HG03439 (cell line): ENCODE measurements at regions not wholly inside any gene's neighbourhood (a gene's known extent, or its start where the extent isn't known, plus 50 kb on each side); places are given as distances from the start of the nearest gene placed in this dataset.

ENCODE experiments used
- ATAC-seq: cut with Tn5 transposase; IDR thresholded peaks from one replicate; pipeline ENCODE4 v1.9.1; 2021; ENCODE audit warnings: mild to moderate bottlenecking, moderate library complexity; ENCODE audit not compliant: unreplicated experiment

DNA sequence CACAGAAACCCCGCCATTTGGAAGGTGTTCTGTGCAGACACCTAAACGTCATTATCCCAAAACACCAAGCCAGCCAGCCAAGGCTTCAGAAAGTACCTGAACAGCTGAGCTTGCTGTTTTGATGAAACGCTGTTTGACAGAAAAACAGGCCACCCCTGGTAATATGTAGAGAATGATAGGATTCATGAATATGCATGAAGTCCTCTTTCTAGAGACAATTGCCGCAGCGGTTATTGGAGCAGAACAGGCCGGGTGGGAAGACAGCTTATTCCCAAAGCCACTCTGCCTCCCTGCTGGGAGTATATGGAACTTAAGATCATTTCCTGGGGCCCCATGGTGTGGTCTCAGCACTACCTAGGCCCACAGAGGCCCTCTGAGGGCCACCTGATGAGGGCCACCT is 229.5 kb downstream of the UQCRFS1 start:
- ATAC-seq, result no peak

DNA sequence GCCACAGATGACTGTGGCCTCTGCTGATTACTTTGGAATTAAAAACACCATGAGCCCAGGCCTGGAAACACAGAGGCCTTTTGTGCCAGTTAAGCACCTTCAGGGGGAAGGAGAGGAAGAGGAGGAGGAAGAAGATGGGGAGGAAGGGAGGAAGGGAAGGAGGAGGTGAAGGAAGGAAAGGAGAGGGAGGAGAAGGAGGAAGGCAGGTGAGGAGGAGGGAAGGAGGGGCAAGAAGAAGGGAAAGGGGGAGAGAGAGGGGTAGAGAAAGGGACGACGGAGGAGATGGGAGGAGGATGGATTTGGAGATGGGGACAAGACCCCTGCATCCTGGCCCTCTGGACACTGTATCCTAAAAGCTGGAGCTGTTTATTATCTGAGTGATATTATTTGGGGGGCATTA is 231.0 kb downstream of the UQCRFS1 start:
- no peak for ATAC-seq

DNA sequence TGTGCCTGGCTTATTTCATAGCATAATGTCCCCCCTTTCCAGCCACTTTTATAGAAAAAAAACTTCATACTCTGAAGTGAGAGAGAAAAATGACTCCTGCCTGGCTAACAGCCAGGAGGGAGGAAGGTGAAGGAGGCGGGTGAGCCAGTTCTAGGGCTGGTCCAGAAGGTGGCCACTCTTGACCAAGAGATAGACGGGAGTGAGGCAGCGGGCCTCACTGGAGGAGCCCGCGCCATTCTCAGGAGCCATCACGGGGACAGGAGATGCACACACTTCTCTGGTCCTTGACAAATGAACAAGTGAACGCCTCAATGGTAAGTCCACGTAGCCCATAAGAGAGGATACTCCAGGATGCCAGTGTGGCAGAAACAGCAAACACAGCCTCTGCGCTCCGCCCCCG is 231.4 kb downstream of the UQCRFS1 start:
- no peak for ATAC-seq

DNA sequence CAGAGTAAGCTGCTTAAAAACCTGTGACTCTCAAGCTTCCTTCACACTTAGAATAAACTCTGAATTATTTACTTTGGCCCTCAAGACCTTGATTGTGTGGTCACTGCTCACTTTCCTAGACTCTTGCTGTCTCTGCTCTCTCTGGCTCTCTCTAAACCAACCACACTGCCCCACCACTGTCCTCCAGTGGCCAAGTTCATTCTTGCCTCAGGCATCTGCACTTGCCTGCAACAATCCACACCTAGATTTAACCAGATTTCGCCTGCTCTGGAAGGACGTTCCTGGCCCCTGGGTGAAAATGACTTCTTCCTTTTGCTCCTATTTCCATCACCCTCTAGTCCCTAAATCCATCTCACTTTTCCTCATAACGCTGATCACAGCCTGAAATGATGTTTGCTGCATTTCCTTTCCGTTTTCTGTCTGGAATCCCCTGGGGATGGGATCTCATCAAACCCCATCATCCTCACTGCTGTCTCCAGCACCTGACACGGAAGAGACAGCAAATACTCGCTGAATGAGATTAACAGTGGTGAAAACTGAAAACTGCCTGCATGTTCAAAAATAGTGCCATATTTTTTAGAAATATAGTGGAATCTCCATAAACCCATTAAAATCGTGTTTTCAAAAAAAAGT is 232.6 kb downstream of the UQCRFS1 start:
- no peak for ATAC-seq

DNA sequence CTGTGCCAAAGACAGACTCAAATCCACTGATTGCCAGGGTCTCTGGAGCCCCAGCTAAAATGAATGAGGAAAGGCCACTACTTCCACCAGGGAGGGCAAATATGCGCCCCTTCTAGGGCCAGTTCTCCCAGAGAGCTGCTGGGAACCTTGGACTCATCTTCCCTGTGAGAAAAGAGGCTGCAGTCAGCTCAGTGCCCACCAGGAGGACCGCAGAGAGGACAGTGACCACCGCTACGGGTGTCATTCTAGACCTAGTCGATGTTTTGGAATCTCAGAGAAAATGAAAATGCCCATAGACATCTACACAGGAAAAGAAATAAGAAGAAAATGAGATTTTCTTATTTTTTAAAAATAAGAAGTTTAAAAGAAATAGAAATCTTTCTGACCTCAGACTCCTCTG is 235.1 kb downstream of the UQCRFS1 start:
- no peak for ATAC-seq

DNA sequence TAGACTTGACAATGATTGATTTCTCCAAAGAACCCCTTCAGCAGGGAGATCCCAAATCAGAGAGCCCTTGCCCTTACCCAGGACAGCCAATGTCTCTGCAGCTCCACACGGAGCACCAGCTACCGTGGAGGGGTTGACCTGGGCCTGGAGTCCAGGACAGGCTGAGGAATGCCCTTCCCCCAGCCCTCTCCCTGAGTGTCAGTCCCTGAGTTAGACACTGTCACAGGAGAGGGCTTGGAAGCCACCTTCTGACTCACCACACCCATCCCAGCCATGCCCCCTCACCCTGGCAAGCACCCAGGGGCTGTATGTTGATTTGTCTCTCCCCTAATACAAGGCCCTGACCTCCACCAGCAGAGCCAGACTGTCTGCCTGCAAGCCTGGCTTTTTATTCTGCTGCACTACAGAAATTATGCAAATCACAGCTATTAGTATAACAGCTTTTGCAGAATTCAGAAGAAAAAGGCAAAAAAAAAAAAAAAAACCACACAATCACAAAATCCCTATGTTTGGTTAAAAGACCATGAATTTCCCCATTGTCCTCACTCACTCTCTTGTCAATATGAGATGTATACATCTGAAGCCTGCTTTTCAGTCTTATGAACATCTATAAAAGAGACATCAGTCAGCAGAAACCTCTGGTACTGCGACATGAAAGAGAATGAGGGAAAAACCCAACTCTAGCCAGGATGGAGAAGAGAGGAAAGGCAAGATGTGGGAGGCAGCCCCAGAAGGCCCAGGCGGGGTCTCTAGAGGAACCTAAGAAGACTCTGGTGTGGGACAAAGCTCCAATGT is 240.7 kb downstream of the UQCRFS1 start:
- no peak for ATAC-seq

DNA sequence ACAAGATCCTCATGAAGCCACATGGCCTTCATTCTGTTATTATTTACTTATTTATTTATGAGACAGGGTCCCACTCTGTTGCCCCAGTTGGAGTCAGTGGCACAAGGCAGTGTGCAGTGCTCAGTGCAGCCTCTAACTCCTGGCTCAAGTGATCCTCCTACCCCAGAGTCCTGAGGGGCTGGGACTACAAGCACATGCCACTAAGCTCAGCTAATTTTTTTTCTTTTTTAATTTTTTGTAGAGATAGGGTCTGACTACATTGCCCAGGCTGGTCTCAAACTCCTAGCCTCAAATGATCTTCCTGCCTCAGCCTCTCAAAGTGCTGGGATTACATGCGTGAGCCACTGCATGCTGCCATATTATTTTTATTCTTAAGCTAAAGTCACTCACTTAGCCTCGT is 241.4 kb downstream of the UQCRFS1 start:
- no peak for ATAC-seq

DNA sequence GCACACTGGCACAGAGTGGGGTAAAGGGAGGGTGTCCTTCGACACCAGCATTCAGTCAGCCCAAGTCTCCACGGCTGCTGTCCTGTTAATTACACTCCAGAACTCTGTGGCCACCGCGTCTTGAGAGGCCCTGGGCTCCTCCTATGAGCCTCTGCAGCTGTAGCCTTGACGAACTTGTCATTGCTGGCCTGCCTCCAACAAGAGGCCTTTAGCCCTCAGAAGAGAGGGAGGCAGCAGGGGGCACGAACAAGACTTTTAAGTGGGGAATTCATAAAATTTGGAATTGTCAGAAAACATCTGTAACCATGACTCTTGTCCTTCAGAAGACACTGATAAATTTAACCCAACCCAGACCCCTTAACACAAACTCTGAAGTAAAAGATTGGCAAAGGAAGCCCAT is 241.9 kb downstream of the UQCRFS1 start:
- ATAC-seq, result no peak

DNA sequence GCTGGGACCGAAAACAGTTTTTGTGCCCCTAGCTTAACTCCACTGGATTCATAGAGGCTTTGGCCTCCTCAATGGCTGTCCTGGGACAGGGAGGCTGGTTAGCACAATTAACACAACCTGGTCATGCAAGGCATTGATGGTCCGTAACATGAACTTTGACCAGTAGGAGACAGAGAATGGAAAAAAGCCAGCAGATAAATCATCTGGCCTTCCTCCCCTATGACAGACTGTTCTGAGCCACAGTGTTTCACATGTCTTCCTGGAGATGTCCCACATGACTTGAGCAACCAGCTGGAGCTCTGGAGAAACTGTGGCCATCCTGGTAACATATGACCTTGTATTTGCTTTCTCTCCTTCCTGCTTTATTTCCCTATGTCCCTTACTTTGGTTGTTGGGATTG is 244.2 kb downstream of the UQCRFS1 start:
- ATAC-seq, result no peak

DNA sequence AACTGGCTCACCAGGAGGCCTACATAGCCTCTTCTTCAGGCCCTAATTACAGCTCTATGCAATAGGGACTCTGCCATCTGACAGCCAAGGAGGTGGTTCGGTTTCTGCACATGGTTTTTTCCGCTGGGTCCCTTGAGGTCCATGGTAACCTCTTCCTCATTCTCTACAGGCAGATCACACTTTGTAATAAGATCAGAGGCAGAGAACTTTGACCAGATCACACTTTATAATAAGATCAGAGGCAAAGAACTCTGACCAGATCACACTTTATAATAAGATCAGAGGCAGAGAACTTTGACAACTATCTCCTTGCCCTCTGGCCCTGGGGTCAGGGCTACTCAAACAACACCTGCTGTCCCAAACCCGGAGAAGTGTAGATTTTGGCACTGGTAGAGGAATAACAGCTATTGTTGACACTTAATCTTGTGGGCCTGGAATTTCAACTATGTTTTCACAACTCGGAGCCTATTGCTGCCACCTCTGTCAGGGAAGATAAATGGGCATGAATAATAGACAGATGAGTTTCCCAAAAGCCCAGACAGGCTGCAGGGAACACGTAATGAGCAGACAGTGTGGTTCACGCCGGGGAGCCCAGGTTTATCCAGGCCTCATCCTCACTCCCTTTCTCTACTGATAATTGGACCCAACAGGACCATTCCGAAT is 246.1 kb downstream of the UQCRFS1 start:
- ATAC-seq, result no peak

DNA sequence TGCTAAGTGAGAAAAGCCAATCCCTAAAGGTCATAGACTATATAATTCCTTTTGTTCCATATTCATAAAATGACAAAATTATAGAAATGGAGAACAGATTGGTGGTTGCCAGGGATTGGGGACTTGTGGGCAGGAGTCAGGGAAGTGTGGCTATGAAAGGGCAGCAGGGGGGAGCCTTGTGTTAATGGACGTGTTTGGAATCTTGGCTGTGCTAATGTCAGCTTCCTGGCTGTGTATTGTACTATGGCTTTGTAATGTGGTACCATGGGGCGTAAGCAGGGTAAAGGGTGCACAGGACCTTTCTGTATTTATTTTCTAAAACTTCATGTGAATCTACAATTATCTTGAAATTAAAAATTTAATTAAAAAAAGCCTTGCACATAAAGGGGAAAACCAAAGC is 248.5 kb downstream of the UQCRFS1 start:
- ATAC-seq, result no peak

DNA sequence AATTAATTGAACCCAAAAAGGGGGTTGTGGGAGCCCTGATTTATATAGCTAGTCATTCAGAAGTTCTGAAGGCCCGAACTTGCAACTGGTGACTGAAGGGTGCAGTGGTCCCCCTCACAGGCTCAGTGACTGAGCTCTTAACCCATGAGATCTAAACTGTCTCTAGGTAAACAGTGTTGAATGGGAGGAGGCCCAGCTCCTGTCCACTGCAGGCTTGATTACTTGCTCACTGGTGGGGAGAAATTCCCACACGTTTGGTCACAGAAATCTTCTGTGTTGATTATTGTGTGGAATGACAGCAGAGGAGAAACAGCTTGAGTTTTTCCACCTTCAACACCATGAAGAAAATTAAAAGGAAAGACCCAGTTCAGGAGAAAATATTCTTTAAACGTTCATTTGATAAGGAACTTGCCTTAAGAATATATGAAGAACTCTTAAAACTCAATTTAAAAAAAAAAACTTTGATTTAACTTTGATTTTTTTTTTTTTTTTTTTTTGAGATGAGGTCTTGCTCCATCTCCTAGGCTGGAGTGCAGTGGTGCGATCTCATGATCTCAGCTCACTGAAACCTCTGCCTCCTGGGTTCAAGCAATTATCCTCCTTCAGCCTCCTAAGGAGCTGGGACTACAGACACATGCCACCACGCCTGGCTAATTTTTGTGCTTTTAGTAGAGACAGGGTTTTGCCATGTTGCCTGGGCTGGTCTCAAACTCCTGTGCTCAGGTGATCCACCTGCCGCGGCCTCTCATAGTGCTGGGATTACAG is 249.3 kb downstream of the UQCRFS1 start:
- ATAC-seq, result no peak

DNA sequence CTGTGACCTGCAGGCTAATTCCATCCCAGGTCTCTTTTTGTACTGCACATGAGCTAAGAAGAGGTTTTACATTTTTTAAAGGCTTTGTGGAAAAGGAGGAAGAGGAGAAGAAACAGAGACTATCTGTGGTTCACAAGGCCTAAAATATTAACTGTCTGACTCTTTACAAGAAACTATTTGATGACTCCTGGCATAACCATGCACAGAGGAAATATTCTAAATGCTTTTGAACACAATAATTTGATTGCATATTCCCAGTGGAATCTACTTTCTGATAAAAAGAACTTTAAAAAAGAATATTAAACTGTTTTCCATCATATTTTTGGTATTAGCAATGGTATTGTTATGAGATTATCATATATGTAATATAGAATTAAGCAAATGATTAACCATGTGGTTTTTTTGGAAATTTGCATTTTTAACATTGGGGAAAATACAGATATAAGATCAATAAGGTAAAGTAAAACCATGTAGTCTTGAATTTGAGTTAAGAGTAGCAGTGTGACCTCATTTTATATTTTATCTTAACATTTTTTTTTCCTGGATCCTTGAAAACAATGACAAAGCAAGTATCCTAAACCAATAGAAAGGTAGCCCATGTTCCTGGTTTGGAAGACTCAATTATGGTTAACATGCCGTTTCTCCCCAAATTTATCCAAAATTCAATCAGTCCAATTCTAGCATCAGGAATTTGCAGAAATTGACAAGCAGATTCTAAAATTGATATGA is 251.0 kb downstream of the UQCRFS1 start:
- no peak for ATAC-seq

DNA sequence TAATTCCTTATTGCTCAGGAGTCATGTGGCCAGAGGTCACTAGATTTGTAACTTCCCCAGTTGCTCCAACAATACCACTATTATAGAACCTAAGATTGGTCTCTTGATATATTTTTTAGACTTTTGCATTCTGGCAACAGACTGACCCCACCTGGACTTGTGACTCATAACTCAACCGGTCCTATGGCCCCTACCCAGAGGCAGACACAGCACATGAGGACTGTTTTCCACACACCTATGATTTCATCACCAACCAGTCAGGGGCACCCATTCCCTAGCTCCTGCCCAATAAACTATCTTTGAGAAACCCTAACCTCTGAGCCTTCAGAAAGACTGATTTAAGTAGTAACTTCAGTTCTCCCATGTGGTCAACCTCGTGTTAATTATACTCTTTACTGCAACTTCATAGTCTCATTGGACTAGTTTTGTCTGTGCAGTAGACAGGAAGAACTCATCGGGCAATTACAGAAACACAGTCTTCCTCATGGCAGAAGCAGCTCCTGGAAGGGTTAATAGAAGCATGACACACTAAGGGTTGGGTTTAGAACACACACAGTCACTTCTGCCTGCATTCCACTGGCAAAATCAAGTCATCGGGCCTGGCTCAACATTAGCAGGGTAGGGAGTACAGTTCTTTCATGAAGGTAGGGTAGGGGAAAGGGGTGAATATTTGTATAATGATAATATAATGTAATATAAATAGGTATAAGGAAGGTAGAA is 251.8 kb downstream of the UQCRFS1 start:
- no peak for ATAC-seq

DNA sequence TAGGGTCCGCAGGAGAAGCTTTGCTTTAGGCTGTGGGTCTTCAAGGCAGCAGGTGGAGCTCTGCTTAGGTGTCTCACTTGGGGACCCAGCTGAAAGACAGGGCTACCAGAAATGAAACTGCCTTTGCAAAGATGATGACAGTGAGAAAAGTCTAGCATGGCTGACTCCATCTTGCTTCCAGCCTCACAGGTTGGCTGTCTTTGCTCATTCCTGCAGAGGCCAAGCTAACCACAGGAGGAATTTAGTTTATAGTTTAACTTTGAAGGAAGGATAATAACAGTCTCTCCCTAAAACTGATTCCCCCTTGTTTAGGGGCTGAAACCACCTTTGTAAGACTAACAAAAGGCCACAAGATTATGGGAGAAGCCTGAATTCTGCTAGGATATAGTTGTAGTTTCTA is 252.4 kb downstream of the UQCRFS1 start:
- no peak for ATAC-seq

DNA sequence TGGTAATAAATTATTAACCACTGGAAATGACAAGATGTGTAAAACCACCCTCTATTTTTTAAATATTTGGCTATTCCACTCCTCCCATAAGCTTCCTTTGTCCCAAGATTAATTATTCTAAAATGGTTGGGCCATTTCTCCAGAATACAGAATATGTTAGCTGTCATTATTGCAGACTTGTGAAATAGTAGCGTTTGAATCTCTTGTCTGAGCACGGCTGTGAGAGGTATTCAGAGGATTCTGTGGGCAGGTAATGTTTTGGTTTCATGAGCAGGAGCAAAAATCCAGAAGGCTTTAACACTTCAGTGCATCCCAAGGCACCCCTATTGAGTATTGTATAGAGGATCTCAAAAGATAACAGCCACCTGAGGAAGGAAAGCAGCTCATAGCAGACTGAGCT is 256.0 kb downstream of the UQCRFS1 start:
- ATAC-seq, result no peak

DNA sequence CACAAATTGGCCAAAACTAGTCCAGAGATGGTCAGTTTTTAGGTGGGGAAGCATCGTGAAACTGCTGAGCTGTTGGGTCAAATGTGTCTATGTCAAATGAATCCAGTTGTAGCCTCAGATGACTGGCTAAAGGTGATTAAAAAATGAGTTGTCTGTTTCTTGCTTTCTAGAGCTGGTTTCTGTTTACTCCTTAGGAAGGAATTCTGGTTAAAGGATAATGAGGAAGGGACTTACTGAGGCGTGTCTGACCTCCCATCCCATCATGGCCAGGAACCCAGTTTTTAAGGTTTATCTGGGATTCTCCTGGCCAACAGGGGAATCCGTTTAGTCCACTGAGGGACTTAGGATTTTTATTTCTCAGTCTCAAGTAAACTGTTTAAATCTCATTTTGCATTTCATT is 256.5 kb downstream of the UQCRFS1 start:
- no peak for ATAC-seq

DNA sequence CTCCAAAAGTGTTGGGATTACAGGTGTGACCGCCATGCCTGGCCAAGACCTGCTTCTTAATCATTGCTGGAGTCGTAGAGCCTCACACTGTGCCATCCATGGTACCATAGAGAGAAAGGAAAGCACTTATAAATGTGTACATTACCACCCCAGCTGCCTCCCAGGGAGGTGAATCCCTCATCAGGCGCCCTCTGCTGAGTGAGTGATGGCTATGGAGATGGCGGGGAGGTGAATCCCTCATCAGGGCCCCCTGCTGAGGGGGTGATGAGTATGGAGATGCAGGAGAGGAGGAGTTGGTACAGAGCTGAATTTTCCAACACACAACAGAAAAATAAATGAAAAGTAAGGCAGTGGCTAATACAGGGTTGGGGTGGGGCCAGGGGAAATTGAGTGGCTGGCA is 263.4 kb downstream of the UQCRFS1 start:
- ATAC-seq, result no peak

DNA sequence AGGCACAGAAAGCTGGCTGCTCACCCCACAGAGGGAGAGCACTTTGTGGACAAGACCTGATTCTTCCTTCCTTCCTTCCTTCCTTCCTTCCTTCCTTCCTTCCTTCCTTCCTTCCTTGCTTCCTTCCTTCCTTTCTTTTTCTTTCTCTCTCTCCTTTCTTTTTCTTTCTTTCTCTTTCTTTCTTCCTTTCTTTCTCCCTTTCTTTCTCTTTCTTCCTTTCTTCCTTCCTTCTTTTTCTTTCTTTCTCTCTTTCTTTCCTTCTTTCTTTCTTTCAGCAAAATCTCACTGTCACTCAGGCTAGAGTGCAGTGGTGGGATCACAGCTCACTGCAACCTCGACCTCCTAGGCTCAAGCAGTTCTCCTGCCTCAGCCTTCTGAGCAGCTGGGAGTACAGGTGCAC is 263.9 kb downstream of the UQCRFS1 start:
- ATAC-seq, result no peak

DNA sequence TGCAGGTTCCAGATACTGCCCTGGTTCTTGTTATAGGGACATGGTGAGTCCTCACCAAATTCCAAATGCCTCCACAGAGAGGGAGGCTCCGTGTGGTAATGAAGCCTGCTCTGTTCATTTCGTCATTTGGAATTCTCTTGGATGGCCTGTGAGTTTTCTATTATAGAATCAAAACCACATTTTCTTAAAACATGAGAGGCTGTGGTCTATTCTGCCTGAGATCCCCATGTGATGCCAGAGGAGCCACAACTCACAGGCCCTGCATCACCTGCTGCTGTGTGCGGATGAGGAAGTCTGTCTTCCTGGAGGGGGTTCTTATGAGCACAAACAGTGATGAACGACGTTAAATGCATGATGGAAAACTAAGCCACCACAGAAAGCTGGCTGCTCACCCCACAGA is 264.4 kb downstream of the UQCRFS1 start:
- no peak for ATAC-seq
